ENCODE measurements at regions not wholly inside any gene's neighbourhood (a gene's known extent, or its start where the extent isn't known, plus 50 kb on each side); places are given as distances from the start of the nearest gene placed in this dataset.
"Not testable (repeated sequence)": the region's sequence is repeated elsewhere in the genome, so short reads cannot be mapped to it uniquely, and the experiment has no call there.

DNA sequence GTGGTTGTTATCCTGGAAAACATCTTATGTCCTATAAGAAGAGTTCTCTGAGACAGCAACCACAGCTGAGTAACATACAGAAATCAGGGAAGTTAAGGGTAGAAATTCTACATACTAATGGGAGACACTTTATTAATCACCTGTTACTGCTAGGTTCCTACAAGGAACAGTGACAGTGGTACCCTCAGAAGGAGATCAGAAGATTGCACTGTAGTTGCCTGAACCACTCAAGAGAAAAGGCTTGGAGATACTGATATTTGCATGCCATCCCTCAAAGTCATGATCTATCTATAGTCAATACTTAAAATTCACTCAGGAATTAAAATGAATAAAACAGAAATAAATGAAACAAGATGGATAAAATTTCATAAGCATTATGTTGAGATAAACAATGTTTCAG lies 136.0 kb downstream of the LMLN start:
- no peak for DNase-seq (ENCODE audit: low spot score)

DNA sequence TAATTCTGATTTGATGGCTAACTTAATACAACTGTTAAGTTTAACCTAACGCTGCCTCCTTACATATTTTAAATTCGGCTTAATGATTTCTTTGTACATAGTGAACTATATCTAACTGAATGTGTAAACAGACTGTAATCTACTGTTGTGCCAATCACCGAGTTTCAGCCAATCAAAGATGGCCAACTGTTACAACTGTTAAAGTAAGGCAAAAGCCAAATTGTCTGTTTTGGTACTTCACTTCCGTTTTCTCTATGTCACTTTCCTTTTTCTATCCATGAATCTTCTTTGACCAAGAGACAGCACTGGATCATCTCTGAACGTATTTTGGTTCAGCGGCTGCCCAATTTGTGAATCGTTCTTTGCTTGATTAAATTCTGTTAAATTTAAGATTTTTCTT lies 137.0 kb downstream of the LMLN start:
- no peak for DNase-seq (ENCODE audit: low spot score)

DNA sequence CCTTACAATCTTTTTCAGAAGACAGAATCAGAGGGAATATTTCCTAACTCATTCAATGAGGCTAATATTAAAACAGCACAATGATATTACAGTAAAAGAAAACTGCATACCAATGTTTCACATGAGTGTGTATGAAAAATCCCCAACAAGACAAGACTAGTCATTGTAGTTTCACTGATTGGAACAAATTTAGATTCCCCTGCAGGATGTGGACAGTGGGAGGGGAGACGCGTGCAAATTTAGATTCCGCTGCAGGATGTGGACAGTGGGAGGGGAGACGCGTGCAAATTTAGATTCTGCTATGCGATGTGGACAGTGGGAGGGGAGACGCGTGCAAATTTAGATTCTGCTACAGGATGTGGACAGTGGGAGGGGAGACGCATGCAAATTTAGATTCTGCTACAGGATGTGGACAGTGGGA lies 138.7 kb downstream of the LMLN start:
- DNase-seq (ENCODE audit: low spot score) = peak; percentile 55

DNA sequence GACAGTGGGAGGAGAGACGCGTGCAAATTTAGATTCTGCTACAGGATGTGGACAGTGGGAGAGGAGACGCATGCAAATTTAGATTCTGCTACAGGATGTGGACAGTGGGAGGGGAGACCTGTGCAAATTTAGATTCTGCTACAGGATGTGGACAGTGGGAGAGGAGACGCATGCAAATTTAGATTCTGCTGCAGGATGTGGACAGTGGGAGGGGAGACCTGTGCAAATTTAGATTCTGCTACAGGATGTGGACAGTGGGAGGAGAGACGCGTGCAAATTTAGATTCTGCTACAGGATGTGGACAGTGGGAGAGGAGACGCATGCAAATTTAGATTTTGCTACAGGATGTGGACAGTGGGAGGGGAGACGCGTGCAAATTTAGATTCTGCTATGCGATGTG lies 143.1 kb downstream of the LMLN start:
- DNase-seq (ENCODE audit: low spot score) = not testable (repeated sequence)

DNA sequence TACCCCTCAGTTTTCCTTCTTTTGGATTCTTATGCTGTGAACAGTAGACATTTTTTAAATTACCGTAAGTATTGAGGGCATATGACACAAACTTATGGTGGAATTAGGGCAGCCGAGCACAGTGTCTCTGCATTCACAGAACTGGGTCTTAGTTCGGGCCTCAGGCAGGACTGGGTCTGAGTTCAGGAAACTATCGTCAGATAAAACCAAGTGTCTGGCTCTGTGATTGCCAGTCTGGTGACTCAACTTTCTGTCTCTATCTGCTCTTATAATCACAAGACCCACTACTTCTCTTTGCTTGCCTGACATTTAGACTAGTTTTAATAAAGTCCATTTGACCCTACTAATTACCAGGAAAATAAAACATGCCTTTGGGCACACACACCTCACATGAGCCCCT lies 146.2 kb downstream of the LMLN start:
- no peak for DNase-seq (ENCODE audit: low spot score)

DNA sequence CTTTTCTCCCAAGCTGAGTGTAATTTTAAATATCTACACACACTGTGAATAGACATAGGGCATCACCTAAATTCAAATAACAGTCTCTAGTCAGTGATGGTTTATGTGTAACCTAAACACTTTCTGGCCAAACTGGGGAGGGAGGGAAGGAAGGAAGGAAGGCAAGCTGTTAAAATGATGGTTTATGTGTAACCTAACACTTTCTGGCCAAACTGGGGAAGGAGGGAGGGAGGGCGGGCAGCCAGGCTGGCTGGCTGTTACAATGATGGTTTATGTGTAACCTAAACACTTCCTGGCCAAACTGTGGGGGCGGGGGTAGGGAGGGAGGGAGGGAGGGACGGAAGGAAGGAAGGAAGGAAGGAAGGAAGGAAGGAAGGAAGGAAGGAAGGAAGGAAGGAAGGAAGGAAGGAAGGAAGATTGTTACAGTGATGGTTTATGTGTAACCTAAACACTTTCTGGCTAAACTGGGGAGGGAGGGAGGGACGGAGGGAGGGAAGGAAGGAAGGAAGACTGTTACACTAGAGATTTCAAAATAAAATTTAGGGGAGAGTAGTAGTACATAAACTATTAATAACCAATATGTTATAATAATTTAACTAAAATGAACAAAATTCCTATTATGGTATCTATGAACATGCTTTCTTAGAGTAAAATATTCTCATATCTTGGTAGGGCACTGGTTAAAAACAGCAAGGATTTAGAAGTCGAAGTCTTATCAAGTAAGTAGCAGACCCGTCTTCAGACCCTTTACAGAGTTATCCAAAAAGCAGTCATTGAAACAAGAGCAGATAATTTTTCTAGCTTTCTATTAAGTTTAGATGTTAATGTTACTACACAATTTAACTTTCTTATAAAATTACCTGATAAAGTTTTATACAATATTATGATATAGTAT lies 148.1 kb downstream of the LMLN start:
- no peak for DNase-seq (ENCODE audit: low spot score)

DNA sequence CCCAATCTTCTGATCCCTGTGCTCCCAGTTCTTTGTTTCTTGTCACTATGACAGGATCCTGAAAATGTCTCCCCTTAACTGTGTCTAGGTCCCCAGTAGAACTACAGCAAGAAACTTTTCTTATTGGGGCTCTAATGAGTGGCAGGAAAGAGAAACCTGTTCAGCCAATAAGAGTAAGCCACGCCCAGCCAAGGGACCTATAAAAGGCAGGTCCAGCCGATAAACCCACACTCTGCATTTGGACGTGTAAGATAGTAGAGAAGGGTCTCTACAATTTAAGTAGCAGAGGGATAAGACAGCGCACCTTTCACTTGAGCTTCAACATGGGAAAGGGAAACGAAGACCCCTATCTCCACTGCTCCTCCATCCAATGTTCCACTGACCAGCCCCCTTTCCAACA lies 149.9 kb downstream of the LMLN start:
- peak; percentile 16 for DNase-seq (ENCODE audit: low spot score)

DNA sequence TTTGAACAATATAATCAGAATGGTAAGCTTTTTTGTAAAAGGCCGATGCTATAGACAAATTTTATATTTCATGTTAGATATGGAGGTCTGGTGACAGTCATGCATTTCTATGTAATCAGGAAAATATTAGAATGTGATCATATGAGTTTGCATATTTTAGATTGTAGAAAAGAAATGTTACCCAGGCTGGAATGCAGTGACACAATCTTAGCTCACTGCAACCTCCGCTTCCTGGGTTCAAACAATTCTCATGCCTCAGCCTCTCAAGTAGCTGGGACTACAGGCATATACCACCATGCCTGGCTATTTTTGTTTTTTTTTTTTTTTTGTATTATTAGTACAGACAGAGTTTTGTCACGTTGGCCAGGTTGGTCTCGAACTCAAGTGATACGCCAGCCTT lies 152.0 kb downstream of the LMLN start:
- DNase-seq (ENCODE audit: low spot score) = no peak

DNA sequence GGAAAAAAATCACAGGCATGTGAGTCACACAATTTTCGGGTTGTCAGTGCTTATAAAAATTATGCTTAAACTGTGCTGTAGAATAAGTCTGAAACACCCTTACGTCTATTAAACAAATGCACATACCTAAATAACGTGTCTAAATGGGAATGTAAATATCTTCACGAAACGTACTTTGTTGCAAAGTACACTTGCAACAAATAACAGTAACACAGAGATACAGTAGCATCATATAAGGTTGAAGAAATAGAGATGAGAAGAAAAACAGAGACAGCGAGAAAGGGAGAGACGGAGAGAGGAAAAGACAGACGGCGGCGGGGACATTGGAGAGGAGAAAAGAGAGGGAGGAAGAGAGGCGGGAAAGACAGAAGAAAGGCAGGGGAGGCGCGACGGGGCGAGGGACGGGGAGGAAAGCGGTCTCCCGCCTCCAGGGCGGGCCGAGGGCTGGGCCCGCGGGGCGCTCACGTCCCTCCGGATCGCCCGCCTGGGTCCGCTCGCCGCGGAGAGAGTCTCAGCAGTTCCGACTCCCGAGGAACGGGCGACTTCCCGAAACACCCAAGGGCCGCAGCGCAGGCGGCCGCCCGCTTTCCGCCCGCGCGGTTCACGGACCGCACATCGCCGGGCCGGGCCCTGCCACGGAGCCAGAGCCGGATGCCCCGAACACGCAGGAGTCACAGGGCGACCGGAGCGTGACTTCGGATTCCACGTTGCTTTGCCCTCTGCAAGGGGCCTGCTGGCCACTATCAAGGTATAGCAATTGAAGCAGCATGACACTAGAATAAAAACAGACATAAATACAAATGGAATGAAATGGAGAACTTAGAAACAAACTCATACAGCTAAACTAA lies 153.4 kb downstream of the LMLN start:
- no peak for DNase-seq (ENCODE audit: low spot score)

DNA sequence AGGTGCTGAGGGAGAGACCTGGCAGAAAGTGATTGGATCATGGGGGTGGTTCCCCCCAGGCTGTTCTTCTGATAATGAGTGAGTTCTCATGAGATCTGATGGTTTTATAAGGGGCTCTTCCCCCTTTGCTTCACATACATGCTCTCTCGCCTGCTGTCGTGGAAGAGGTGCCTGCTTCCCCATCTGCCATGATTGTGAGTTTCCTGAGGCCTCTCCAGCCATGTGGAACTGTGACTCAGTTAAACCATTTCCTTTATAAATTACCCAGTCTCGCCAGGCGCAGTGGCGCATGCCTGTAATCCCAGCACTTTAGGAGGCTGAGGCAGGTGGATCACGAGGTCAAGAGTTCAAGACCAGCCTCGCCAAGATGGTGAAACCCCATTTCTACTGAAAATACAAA lies 154.5 kb downstream of the LMLN start:
- DNase-seq (ENCODE audit: low spot score) = not testable (repeated sequence)

DNA sequence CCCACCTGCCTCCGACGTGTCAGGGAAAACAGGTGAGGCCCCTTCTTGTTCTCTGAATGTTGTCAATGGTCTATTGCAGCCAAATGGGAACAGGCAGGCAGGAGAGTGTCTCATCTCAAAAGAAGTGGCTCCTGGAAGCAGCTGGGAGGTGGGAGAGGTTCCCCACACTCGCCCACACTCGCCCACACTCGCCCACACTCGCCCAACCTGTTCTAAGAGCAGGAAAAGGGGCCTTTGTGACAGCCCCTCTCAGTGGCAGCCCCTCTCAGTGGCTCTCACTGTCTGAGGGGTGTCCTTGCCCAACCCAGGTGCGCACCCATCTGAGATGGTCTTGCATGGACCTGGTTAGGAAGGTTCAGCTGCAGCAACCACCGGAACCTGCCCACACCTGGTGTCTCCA lies 162.2 kb downstream of the LMLN start:
- DNase-seq (ENCODE audit: low spot score) = not testable (repeated sequence)

DNA sequence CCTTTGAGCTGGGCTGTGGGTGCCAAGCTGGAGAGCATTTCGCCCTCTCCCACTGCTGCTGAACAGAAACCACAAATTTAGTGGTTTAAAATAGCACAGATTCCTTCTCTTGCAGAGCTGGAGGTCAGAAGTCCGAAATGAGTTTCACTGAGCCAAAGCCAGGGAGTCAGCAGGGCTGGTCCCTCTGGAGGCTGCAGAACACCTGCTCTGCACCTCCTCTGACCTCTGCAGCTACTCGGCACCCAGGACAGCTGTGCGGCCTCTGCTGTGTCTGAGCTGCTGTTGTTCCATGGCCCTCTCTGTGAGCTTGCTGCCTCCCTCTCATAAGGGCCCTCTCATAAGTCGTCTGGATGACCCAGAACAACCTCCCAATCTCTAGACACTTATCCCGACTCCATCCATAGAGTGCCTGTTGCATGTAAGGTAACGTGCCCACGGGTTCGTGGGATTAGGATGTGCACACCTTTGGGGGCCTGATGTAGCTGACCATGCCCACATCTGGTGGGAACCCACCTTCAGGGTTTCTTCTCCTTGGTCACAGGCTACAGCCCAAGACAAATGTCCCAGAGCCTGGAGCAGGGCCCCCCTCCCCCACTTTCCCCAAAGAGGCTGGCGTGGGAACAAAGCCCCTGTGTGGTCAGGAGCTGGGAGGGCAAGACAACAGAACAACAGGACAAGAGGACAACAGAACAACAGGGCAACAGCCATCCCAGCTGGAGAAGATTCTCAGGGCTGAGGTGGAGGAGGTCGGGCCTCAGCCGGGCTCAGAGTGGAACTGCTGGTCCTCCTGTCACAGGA lies 177.2 kb downstream of the LMLN start:
- DNase-seq (ENCODE audit: low spot score) = not testable (repeated sequence)

DNA sequence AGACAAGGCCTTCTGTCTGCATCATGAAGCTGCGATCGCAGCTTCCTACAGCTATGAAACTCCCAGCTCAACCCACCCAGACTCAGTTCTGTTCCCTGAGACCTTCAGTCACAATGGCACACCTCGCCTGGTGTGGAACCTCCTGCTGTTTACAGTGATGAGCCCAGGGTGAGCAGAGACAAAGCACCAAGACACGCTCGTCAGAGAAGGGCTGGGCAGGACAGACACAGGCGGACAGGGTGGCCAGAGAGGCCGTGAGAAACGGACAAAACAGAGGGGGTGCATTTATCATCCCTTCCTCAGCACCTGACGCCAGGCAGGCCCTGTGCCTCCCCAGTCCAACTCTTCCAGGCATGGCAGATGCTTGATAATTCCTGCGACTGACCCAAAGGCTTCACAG lies 178.2 kb downstream of the LMLN start:
- DNase-seq (ENCODE audit: low spot score) = not testable (repeated sequence)

DNA sequence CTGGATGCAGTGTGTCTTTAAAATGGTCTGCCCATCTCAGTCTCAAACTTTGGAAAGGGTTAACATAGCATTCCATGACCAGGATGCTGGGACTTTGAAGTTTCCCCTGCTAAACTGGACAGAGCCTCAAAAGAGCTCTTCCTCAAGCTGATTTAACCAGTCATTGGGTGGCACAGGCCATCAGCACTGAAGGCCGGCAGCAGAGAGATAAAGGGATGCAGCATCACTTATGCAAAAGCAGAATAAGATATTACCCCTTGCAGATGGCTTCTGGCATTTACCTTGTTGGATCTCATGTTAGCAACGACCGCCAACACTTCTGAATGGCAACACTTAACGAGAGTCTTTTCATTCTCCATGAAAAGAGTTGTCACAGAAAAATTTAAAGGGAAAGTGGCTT lies 179.0 kb downstream of the LMLN start:
- DNase-seq (ENCODE audit: low spot score) = not testable (repeated sequence)

DNA sequence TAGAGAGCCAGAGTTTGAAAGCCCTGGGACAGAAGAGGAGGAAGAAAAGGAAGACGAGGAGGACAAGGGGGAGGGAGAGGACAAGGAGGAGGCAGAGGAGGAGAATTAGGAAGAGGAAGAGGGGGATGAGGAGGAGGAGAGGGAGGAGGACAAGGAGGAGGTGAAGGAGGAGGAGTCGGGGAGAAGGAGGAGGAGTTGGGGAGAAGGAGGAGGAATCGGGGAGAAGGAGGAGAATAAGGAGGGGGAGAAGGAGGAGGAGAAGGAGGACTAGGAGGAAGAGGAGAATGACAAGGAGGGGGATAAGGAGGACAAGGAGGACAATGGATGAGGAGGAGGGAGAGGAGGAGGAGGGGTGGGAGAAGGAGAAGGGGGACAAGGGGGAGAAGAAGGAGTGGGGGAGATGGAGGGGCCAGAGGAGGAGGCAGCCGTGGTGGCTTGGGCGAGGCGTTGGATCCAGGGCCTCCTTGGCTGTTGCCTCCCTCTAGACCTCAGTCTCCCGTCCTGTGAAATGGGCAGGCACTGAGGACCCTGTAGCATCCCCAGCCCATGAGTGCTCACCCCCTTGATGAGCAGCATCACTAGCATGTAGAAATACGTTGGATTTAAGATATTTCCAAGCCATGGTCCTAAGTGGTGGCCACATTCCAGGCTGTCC lies 179.6 kb downstream of the LMLN start:
- DNase-seq (ENCODE audit: low spot score) = not testable (repeated sequence)

DNA sequence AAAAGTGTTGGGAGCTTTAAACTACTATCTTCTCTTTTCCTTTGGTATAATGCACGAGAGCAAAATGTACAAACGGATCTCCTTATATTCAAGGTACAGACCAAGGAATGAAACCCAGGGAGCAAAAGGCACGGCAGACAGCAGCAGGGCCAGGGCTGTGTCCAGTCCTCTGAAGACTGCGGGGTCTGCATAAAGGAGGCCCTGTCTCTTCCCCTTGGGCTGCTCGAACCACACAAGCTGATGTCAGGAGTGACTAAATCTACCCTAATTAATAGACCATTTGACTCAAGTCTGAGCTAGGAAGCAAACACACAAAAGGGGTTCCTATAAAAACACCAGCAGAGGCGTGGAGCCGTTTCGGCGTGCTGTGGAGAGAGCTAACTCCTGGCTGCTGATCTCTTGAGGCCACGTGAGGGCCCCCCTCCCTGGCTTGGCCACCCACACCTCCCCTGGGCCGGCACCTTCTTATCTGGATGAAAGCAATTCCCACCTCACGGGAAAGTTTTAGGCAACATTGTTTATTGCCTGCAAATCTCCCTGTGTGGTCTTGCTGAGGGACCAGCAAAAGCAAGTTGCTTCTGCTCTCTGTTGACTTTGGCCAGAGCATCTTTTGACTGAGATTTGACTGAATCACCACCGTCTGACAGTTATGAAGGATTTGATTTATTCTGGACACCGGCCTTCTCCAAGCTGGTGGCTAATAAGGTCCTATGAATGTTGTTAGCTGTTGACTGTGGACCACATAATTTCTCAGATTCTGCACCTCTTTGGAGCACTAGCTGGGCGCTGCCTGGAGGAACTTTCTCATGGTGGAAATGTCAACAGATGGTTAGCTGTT lies 183.5 kb downstream of the LMLN start:
- DNase-seq (ENCODE audit: low spot score) = not testable (repeated sequence)

DNA sequence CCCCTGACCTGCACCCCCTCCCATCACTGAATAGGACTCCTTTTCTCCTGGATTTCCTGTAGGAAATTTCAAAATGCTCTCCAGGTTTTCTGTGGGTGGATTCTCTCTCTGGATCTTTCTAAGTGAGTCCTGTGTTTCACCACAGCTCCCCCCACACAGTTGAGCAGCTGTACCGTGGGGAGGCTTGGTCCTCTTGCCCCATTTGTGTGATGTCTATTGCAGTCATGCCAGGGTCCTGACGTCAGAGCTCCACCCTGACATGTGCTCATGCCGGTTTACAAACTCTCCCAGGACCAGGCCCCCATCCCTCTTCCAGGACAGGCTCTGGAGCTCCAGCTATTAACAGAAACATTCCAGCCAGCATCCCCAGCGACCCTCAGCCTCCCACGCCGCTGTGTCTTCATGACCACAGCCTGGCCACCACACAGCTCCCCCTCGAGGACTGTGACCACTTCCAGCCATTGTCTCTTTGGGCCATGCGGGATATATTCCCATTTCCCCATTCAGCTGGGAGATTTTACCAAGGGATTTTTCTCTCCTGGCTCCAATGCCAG lies 185.3 kb downstream of the LMLN start:
- DNase-seq (ENCODE audit: low spot score) = not testable (repeated sequence)

DNA sequence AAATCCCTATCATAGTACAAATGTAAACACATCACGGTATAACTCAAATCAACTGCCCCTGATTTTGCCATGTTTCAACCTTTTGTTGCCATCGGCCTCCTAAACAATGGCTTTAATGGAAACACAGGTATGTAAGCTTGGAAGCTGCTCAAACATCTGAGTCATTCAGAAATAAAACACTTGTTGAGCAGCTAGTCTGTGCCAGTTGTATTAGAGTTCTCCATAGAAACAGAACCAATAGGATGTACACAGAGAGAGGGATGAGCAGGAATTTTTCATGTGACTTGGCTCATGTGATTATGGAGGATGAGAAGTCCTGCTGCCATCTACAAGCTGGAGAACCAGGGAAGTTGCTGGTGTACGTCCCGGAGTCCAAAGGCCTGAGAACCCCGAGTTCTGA lies 186.1 kb downstream of the LMLN start:
- not testable (repeated sequence) for DNase-seq (ENCODE audit: low spot score)

DNA sequence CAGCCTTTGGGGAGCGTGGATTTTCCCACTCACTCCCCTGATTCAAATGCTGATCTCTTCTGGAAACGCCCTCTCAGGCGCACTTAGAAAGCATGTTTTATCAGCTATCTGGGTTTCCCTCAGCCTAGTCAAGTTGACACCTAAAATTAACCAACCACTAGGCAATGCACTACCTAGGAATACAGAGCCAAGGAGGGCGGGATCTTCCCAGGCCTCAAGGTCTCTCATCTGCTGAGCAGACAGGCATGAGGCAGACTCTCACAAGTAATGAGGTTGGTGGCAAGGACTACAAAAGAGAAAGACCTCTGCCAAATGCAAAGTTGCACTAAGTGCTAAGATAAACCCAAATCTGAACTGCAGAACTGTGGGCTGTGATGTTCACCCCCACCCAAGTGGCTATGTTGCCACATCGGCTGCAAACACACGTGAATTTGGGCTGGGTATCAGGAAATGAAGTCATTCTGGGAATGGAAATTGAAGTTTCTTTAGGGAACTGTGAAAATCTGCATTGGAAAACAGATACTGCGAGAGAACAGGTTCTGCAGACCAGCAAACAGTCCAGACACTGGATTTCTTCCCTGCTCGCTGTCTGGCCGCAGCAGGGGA lies 186.6 kb downstream of the LMLN start:
- DNase-seq (ENCODE audit: low spot score) = not testable (repeated sequence)

DNA sequence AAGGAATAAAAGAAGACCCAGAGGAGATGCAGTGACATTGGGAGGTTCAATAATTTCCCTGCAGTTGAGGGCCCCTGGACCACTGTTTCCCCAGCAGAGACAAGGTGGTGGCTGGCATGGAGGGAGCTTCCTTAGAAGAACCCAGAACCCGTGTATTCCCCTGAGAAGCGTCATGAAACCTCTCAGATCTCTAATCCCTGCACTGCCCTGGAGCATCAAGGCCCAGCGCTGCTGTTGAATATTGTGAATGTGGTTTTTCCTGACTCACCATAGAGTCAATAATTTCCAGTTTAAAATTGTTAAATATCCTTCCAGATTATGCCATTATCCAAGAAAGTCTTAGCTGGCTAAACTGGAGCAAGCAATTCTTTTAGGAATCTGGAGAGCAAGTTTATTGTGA lies 187.2 kb downstream of the LMLN start:
- not testable (repeated sequence) for DNase-seq (ENCODE audit: low spot score)

Data from NAMALWA (cell line).